ENCODE measurements at regions not wholly inside any gene's neighbourhood (a gene's known extent, or its start where the extent isn't known, plus 50 kb on each side); places are given as distances from the start of the nearest gene placed in this dataset.

DNA sequence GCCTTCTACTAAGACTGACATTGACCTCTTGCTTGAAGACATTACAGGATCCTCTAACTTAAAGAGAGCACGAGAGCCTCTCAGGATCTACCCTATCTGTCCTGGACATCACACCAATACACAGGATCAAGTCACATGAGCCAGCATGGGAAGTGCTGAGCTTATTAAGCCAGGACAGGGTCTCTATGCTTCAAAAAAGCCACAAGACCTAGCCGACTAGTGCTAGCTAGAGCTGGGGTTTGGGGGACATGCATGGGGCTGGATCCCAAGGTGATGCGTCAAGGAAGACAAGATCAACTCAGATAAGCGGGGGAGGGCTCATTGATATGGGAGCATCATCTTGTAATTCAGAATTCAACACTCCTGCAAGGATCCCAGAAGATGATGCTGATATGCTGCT is 167.2 kb upstream of the TAB2 start:
- Histone ChIP-seq H3K56ac (replicated peaks; ENCODE audit: insufficient read length, low read depth, low read length) (no peak overlapping the region), H3K4me3 (ENCODE audit: extremely low read depth in 1 of 4, insufficient read depth in 2 of 4, low read depth in 3 of 4, low read length in 4 of 4) (no peak overlapping the region), H2AFZ (ENCODE audit: low read length) (no peak overlapping the region), H3K27ac (ENCODE audit: low read depth, low read length) (no peak overlapping the region), H4K8ac (ENCODE audit: extremely low read depth, insufficient read depth, low read length) (no peak overlapping the region), H2AK5ac (ENCODE audit: low read depth, low read length) (no peak overlapping the region), H3K9ac (replicated peaks in 1 of 4; ENCODE audit: extremely low read depth in 1 of 4, low read depth in 3 of 4, low read length in 3 of 4) (no peak overlapping the region), H3K23ac (ENCODE audit: insufficient read length) (no peak overlapping the region), H2BK120ac (replicated peaks; ENCODE audit: low read depth, low read length) (no peak overlapping the region), H2BK20ac (ENCODE audit: low read length) (no peak overlapping the region), H3K4ac (replicated peaks; ENCODE audit: insufficient read length, low read depth, low read length) (no peak overlapping the region), H3K4me1 (replicated peaks in 1 of 4; ENCODE audit: control insufficient read depth in 3 of 4, insufficient read depth in 4 of 4, low read length in 3 of 4) (no peaks in the 10 kb centered on the region), H4K20me1 (replicated peaks in 1 of 2; ENCODE audit: control insufficient read depth in 1 of 2, insufficient read depth in 2 of 2, low read length in 2 of 2) (no peaks in the 10 kb centered on the region), H3K9me3 (ENCODE audit: insufficient read depth in 2 of 2, low read depth in 1 of 2, low read length in 1 of 2) (no peaks in the 10 kb centered on the region), H4K91ac (replicated peaks; ENCODE audit: insufficient read length, low read length) (no peak overlapping the region), H3K79me1 (ENCODE audit: low read depth, low read length) (no peaks in the 10 kb centered on the region), H2BK12ac (ENCODE audit: low read depth, low read length) (no peak overlapping the region), H3K23me2 (ENCODE audit: low read depth, low read length) (no peaks in the 10 kb centered on the region), H3K36me3 (ENCODE audit: control insufficient read depth in 2 of 4, insufficient read depth in 4 of 4, low read length in 3 of 4) (no peaks in the 10 kb centered on the region), H4K5ac (ENCODE audit: insufficient read length, low read depth, low read length) (no peak overlapping the region), H3K18ac (ENCODE audit: extremely low read depth, low read length) (no peak overlapping the region), H3K79me2 (ENCODE audit: control insufficient read depth in 1 of 2, insufficient read depth in 2 of 2, low read length in 2 of 2) (no peaks in the 10 kb centered on the region), H2BK15ac (ENCODE audit: low read length) (no peak overlapping the region), H3K4me2 (ENCODE audit: insufficient read depth in 1 of 2, low read depth in 2 of 2, low read length in 2 of 2) (no peak overlapping the region), H3K27me3 (replicated peaks in 1 of 4; ENCODE audit: control insufficient read depth in 3 of 4, extremely low read depth in 1 of 4, insufficient read depth in 3 of 4, low read length in 3 of 4) (no peaks in the 10 kb centered on the region), H2BK5ac (ENCODE audit: low read depth, low read length) (no peak overlapping the region), H3K14ac (ENCODE audit: insufficient read length) (no peak overlapping the region)
- DNase-seq (ENCODE audit: low read depth in 1 of 2, low spot score in 2 of 2): no peak
- TF ChIP-seq KDM1A (IDR thresholded peaks at IDR 0.05; ENCODE audit: borderline replicate concordance, low read length): no peak
- no peak for TF ChIP-seq EP300 (IDR thresholded peaks at IDR 0.05; ENCODE audit: borderline replicate concordance in 1 of 2, low read depth in 2 of 2, low read length in 2 of 2)
- TF ChIP-seq POU5F1 (IDR thresholded peaks at IDR 0.05; ENCODE audit: low read depth, low read length): no peak
- TF ChIP-seq GTF2F1 (IDR thresholded peaks at IDR 0.05; ENCODE audit: borderline replicate concordance, low read depth, low read length): no peak
- no peak for TF ChIP-seq RBBP5 (IDR thresholded peaks at IDR 0.05; ENCODE audit: borderline replicate concordance, low read depth, low read length)
- TF ChIP-seq MAX (IDR thresholded peaks at IDR 0.05): no peak
- ChIA-PET POLR2A (ENCODE audit: partially characterized antibody) (no interaction called here), CTCF (ENCODE audit: partially characterized antibody) (interaction anchor here (0.5 to 1.2 kb wide), 3 partner anchors 14 to 112 kb away, joined by 3 read pairs; no protein-coding TSS in a partner anchor)
- no peak for FAIRE-seq
- WGBS, 2 experiments (ENCODE audit: extremely low coverage in 1 of 2, insufficient coverage in 1 of 2, insufficient read length in 1 of 2, insufficient replicate concordance in 2 of 2, low coverage in 1 of 2, low lambda C conversion rate in 2 of 2, missing lambda C conversion rate in 1 of 2): 73% methylated on average over 4 of the region's 4 CpGs; no CpG with 5 or more reads in 1 of the 2 experiments

Measured in H1 (cell line).